HG03575 (cell line): ENCODE measurements at regions not wholly inside any gene's neighbourhood (a gene's known extent, or its start where the extent isn't known, plus 50 kb on each side); places are given as distances from the start of the nearest gene placed in this dataset.

Experiments used
- ATAC-seq: cut with Tn5 transposase; IDR thresholded peaks from one replicate; pipeline ENCODE4 v1.9.1; 2021; ENCODE audit not compliant: unreplicated experiment, insufficient number of reproducible peaks, low FRiP score; ENCODE audit errors: extremely low read depth

- ATAC-seq, result no peak
These were observed 534.0 kb upstream of the JARID2 start for GRCh38 chr6:14711704-14712379.

- no peak for ATAC-seq
These were observed 532.6 kb upstream of the JARID2 start for GRCh38 chr6:14713008-14713960.

GRCh38 chr6:14713966-14714631 lies 531.8 kb upstream of the JARID2 start:
- no peak for ATAC-seq

DNA sequence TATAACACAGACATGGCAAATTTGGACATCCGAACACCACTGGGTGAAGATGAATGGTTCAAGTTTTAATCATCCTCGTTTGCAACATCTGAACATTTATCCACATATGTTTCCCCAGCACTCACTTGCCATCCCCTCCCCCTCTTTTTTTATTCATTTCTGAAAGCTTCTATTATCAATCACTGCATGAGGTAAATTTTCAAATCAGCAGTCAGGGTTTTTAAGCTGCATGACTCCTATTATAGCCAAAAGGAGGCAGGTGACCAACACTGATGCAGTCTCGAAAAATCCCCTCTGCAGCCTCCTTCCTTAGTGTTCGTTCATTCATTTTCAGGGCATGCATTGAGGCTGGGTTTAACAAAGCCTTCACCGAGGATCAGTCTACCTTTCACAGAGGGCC lies 530.8 kb upstream of the JARID2 start:
- ATAC-seq, result no peak

GRCh38 chr6:14716499-14717146 lies 529.2 kb upstream of the JARID2 start:
- ATAC-seq, result no peak

- no peak for ATAC-seq
These were observed 528.6 kb upstream of the JARID2 start for GRCh38 chr6:14717307-14717706.

- ATAC-seq, result no peak
These were observed 527.0 kb upstream of the JARID2 start for GRCh38 chr6:14718861-14719260.

DNA sequence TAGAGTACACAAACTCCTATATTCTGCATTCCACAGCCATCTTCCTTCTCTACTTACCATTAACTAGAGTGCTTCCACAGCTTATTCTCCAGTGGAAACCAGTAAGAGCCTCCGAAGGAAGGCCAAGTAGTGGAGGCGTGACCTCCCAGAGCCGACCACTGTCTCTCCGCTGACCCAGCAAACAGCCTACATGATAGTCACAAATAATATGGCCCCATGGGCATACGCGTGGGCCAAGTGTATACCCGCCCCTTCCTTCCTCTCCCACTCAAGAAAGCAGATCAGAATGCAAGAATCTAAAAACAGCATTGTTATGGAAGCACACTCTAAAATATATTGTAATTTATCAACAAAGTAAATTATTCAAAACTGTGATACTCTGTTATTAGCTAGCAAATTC lies 526.6 kb upstream of the JARID2 start:
- no peak for ATAC-seq

DNA sequence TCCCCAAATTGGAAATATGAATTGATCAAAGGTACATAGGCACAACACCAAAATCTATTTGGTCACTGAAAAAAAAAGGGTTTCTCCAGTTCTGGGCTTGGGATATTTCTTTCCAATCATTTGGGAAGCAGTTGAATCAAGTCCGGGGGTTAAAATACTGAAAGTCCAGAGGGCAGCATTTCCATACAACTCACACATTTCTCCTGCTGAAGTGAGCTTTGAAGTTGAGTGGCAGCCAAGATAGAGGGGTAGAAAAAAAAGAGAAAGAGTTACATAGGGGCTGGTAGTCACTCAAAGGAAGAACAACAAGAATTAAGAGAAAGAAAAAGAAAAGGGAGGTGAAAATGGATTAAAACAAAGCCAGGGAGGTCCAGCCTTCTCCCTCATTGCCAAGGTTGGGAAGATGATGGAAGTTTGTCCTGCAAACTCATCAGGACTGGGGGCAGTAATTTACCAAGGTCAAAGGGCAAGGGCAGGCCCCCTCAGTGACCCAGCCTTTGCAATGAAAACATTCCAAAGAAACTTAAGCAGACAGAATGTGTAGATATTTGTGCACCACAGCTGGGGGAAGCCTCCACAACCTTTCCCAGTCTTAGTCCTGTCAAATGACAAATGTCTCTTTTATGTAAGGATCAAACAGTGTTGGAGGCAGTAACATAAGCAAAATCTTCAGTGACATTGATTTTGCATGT lies 525.3 kb upstream of the JARID2 start:
- ATAC-seq, result no peak

DNA sequence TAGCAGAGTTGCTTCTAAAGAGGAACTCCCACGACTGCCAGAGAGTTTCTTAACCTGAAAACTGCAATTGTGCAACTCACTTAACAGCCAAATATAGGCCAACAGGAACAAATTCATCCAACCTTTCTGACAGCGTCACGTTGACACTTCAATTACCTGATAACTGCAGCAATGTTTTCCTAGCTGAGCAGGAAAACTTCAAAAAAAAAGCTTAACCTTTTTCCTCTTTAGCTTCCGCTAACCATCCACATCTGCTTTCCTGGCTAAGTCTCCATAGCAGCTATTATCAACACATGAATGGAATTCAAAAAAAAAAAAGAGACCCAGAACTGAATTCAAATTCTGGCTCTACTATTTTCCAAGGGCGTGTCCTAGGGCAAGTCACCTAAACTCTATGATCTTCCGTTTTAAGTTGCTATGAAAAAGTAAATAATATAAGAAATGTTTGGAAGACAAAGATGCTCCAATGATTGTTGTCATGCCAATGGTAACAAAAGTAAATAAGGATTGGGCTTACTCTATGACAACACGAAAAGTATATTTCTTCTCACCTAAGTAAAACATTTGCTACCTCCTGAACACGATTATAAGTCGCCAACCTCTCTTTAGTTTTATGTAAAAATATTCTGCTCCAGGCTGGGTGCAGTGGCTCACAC lies 524.6 kb upstream of the JARID2 start:
- no peak for ATAC-seq

DNA sequence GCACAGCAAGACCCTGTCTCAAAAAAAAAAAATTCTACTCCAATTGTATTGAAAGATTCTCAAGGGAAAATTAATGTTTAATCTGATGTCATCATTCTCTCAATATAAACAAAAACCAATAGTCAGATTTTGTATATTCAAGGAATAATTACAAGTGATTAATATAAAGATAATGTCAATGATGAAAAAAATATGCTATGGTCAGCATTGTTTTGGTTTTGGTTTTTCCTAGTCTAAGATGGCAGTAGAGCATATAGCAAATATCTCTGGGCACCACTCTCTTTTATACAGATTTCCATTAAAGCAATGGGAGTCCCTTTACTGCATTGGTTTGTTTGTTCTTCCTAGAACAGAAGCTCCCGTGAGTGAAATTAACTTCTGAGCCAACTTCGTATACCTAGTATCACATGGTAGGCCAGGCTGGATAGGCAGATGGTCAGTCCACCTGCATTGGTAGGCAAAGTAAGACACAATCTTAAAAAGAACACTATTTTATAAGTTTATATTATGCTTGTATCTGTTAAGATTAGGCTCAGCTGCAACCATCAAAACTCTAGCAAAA lies 523.8 kb upstream of the JARID2 start:
- no peak for ATAC-seq

DNA sequence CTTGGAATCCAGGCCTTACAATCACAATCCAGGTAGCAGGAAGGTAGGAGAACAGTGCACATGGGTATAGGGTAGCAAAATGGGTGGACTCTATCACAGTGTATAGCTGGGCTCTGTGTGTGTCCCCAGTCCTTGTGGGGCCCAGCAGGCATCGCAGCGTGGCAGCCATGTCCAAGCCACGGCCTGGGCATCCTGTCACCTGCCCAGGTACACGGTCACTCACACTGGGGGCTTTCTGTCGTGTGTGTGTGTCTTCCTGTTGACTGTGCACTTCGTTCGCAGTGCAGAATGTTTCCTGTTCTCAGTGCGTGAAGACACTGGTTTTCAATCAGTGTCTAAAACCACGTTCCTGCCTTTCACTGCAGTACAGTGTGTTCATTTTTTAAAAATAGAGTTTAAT lies 523.2 kb upstream of the JARID2 start:
- ATAC-seq, result no peak

- ATAC-seq, result no peak
These were observed 522.3 kb upstream of the JARID2 start for GRCh38 chr6:14723535-14724086.

GRCh38 chr6:14724549-14724948 lies 521.3 kb upstream of the JARID2 start:
- no peak for ATAC-seq

- ATAC-seq, result no peak
These were observed 518.9 kb upstream of the JARID2 start for GRCh38 chr6:14726816-14727493.

DNA sequence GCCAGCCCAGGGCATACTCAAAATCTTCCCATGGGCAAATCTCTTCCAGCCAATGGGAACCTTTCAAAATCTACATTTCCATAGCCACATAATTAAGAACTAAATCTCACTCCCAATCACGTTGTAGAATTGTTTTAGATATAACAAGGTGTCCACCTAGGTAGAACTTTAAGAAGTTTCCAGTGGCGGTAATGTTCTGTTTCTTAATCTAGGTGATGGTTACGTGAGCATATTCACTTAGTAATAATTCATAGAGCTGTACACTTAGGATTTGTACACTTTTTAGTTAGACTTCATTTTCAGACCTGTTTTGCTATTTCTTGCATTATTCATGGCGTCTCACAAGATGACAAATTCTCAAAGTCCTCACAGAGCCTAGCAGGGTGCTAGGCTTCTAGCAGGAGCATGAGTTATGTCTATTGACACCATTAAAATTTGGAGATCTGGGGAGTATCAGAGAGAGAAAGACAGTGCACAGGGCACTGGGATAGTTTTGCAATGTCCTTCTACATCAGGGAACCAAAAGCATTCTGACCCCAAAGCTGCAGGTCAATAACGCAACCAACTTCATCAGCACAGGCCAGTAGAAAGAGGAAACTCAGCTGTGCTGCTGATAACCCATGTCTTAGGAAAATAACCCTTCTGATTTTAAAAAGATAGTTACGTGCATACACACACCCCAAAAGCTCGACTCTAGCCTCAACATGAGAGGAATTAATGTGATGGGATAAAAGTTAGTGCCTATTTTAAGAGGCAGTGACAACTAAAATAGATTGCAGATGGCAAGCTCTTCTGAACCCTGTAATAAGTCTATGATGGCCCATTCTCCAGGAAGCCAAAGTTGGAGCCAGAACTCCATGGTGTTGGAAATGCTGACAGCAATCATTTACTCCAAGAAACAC lies 518.1 kb upstream of the JARID2 start:
- no peak for ATAC-seq
